ENCODE measurements at regions not wholly inside any gene's neighbourhood (a gene's known extent, or its start where the extent isn't known, plus 50 kb on each side); places are given as distances from the start of the nearest gene placed in this dataset.

DNA sequence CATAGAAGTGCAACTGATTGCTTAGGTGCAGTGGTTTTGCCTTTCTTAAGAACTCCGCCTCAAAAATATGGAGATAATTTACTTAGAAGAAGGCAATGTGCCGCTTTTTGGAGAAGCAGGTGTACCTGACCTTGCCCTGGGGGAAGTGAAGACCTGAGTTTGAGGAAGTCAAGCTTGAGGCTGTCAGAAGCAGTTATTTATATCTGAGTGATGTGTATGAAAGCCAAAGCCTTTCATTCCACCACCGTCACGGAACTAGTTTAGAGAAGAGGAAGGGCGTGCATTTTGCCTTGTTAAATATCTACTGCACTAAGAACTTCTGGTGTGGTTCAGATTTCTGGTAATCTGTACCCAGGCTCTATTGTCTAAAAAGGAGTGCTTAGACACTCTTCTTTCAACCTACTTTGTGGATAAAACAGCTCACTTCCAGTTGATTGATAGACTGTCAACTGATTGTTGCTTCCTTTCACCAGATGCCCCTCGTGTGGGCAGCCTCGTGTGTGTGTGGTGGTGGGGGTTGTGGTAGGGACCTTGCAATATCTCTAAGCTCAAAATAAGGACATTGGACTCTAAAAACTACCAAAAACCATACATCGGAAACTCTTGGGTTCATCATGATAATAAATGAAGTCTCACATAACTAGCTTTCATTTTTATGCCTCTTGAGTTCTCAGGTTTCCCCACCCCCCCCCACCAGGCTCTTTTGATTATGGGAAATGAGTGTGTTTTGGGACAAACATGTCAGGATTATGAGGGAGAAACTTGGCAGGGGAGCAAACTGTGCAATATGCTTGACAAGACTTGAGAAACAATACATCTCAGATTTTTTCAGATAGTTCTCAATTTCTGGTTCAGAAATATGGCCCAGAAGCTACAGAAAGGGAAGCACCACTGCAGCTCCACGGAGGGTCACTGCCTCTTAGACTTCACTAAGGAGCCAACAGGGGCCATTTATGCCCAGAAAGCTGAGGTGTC, 78.6 kb downstream of the ARF6 start:
- DNase-seq (ENCODE audit: low spot score): no peak

DNA sequence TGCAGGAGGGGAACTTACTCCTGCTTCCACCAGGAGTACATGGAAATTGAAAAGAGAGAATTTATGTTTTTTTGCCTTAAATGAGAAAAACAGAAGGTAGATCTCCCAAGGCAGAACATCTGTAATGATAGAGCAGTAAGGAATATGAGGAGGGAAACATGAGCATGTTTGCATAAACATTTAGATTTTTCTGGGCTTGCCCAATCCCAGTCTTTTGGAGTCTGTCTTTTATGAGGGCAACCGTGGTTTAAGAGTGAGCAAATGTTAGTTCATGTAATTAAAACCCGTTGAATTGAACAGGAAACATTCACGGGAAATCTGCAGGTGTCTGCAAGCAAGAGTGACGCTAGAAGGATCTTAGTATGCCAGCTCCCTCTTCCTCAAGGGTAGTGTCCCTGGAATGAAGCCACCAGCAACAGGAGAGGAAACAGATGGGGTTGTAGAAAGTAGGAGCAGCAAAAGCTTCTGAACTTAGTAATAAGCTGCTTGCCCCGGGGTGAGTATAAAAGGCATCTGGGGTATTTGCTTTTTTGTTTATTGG, 79.3 kb downstream of the ARF6 start:
- no peak for DNase-seq (ENCODE audit: low spot score)

DNA sequence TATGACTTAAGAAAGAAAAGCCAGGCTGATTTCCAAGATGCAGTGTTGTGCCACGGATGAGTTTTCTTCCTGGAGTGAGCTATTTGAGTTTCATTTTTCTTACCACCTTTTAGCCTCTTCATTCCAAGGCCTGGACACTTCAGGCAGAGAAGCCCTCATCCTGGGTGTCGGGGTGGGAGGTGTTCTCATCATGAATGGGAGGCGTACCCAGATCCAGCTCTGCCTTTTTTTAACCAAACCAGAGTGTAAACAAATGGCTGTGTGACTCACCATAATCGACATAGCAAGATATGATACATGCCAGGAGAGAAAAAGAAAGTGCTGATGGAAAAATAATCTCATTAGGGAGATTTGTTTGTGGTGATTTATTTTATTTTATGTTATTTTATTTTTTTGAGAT, 79.9 kb downstream of the ARF6 start:
- peak; percentile 52 for DNase-seq (ENCODE audit: low spot score)

DNA sequence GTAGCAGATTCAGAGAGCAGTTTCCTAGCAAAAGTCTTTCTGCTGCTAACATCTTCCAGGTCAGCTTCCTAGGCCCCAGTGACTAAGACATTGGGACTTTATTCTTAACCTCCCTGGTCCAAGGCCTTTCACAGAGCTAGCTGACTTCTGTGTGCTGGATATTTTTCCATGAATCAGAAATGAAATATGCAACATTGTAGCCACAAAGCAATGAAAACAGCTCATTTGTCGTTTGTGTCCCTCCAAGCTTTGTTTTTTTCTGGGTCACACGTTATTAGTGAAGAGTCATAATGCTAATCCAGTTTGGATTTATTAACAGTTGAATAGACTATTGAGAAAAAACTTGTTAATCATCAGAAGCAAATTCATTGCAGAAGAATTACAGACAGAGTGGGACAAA, 82.4 kb downstream of the ARF6 start:
- DNase-seq (ENCODE audit: low spot score): peak; percentile 57

DNA sequence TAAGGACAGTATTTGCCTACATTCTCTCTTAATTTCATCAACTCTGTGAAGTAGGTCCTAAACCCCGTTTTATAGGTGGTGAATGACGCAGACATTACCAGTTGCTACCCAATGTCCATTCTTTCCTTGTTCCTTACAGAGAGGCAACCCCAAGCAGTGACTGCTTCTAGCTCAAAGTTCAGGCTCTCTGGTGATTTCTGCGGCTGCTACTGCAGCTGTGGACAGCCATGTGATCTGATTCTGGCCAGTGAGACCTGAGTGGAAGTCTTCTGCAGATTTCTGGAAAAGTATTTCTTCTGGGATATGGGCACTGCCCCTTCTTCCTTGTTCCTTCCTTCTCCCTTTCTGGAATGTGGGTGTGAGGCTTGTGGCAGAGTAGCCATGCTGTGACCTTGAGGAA, 82.9 kb downstream of the ARF6 start:
- no peak for DNase-seq (ENCODE audit: low spot score)

DNA sequence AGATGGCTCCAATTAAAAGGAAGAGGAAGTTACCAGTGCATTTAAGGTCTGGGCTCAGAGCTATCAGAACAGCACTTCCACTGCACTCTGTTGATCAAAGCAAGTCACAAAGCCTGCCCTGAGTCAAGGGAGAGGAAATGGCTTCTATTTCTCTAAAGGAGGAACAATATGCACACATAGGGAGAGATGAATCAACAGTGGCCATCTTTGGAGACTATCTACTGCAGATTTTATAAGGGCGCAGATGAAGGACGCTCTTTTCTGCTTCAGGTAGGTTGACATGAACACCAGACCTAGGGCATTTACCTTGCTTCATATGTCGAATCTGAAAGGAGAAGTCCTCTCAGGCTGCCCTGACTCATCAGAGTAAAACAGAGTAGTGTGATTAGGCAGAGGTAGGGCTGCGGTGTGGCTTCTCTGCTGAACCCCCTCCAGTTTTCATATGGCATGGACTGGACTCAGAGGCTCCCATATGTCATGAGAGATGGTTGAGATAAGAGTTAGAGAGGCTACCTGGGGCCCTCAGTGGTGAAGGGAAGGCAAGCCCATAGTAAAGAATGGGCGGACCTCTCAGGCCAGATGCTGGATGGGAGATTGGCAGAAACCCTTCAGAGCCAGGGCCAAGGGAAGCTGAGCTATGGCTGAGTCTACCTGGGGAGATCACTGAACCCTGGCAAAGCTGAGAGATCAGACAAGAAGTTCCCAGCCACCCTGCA, 84.4 kb downstream of the ARF6 start:
- DNase-seq (ENCODE audit: low spot score): no peak

DNA sequence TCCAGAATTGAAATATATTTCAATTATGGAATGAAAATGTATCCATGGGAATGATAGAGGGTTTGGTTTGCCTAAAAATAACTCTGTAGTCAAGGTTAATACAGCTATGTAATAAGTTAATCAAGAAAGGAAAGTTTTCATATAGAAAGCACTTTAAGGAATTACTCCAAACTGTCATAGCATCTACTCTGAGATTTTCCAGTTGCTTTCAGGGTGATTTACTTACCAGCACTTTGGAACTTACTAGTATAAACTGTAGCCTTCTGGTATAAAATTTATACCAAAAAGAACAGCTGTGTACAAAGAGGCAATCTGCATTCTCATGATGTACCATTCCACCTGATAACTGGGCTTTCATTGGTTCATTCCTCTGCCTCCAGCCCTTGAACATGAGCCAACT, 87.1 kb downstream of the ARF6 start:
- no peak for DNase-seq (ENCODE audit: low spot score)

DNA sequence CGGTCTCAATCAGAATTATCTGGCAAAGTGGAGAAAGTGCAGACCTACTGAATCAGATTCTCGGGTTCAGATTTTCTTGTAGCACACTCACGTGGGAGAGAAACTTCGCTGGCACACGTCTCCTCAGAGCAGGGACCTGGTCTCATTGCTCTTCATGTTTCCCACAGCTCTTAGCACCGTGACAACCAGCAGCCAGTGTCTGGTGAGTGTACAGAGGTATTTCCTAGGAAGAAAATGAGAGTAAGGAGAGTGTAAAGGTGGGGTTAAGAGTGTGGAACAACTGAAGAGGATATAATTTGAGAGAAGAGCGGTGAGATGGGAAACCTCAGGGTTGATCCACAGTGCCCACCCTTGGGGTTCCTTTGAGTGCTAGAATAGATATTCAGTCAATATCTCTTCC, 89.2 kb downstream of the ARF6 start:
- DNase-seq (ENCODE audit: low spot score): no peak

DNA sequence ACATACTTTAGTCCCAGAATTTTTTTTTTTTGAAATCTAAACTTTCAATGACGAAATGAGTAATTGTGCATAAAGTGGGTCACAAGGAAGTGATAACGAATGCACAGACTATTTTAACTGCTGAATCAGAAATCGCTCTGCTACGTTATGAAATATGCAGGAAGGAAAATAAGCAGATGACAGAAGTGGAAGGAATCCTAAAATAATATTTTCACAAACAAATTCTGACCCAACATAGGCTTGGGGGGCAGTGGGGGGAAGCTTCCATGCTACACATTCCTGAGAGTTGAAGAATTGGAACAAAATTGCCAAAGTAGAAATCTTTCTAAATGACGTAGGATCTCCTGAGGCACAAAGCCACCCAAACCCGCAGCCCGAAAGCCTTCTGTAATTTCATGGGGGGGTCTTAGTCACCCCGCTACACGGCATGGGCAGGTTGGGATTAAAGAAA, 89.6 kb downstream of the ARF6 start:
- no peak for DNase-seq (ENCODE audit: low spot score)

DNA sequence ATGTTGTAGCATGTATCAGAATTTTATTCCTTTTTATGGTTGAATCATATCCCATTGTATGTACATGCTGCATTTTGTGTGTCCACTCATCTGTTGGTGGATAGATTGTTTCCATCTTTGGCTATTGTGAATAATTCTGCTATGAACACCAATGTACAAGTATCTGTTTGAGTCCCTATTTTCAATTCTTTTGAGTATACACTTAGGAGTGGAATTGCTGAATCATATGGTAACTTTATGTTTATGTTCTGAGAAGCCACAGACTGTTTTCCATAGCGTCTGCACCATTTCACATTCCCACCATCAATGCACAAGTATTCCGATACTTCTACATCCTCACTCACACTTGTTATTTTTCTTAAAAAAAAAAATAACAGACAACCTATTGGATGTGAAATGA, 91.5 kb downstream of the ARF6 start:
- no peak for DNase-seq (ENCODE audit: low spot score)

DNA sequence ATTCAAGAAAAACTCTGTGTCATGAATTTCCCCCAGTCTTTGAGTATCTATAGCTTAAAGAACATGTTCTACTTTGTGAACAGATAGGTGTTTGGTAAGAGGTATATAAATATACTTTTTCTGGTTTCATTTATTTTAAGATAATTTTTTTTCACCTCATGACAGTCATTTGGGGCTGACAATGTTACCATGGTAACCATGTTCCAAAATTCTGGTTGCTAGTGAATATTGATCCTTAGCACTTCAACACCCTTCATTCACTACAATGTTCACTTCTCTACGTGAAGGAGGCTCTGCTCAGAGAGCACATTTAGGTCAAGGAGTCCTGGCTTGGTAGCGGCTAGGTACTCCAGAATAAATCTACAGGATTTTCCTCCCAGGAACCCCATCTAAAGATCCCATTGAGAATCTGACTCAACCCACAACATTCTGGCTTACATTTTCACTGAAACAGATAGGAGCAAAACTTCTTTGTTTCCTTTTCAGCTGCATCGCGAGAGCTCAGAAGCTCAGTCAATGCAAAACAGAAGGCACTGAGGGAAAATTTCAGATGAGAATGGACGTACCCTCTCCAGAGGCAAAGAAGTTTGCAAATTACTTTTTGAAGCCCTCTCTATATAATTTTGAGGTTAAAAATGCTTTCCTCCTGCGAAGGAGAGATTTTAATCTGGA, 93.6 kb downstream of the ARF6 start:
- no peak for DNase-seq (ENCODE audit: low spot score)

DNA sequence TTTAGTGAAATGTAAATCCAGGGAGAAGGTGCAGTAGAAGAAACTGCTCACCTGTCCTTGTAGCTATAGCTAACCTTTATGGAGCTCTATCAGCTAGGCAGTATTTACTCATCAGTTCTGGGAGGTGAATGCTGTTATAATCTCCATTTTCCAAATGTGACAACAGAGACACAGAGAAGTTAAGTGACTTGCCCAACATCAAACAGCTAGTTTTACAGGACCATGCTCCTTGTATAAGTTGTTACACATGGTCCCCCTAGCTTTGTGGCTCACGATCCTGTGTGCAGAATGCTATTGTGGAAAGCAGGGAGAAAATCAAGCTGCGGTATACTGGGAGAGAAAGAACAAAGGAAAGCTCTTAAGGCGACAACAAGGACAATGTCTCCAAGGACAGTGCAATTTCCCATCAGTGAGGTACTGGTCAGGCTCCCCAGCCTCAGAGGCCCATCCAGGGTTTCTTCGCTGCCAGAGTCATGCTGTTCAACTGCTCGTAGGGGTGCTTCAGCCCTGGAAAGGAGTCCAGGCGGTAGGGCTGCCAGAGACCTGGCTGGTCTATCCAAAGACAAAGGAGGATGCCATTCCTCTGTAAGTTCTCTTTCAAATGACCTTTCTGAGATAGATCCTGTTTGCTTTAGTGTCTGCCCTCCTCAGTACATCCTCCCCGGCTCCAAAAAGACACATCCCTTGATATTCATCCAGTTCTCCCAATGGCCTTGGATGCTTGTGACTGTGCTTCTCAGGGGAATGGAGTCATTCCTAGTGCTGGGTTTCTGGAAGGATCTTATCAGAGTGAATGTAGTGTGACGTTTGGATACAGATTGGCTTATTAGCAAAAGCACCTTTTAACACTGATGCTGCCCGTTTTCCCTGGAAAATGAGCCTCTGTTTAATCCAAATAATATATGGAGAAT, 95.5 kb downstream of the ARF6 start:
- DNase-seq (ENCODE audit: low spot score): no peak

DNA sequence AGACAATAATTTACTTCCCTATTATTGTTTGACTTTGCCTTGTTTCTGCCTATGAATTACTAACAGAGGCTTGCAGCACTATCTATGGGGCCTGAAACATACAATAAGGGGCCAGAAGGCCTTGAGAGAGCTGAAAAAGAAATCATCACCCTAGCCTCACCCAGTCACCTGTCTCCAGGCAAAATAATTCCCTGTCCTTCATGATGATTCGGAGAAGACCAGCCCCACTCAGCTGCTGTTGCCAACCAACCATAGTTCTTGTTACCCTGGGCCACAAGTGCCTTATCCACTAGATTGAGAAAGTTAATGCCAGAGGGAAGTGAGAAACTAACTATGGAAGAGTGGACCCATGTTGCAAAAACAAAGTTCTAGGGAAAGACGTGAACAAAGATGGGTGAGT, 97.1 kb downstream of the ARF6 start:
- DNase-seq (ENCODE audit: low spot score): no peak

DNA sequence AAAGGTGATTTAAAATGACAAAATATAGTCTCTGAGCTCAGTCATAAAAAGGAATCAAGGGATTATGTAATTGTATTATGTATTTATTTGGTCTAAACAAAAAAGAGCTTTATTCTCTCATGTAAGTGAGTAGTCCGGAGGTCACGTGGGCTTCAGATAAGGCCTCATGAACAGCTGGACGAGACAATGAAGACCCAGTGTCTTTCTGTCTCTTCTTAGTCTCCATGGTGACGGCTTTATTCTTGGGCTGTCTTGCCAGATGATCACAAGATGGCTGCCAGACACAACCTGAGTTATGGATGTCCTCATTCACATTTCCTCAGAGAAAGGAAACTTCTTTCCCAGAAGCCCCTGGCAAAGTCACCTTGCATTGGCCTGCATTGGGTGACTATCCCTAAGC, 98.6 kb downstream of the ARF6 start:
- no peak for DNase-seq (ENCODE audit: low spot score)

DNA sequence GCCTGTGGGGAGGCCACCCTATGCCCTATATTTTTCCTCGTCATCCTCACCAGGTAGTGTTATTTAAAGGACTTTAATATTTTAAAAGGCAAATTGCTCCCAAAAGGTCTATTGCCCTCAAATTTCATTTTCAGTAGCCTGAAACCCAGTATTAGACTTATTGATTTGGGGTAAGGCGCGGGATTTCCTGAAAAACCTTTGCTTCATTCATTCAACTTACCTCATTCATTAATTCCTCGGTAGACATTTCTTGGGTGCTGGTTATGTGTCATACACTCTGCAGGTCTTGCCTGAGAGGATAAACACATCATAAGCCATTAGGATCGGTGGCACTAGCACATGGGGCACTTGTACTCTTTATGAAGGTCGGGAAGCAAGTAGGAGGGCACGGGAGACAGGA, 99.2 kb downstream of the ARF6 start:
- DNase-seq (ENCODE audit: low spot score): no peak

DNA sequence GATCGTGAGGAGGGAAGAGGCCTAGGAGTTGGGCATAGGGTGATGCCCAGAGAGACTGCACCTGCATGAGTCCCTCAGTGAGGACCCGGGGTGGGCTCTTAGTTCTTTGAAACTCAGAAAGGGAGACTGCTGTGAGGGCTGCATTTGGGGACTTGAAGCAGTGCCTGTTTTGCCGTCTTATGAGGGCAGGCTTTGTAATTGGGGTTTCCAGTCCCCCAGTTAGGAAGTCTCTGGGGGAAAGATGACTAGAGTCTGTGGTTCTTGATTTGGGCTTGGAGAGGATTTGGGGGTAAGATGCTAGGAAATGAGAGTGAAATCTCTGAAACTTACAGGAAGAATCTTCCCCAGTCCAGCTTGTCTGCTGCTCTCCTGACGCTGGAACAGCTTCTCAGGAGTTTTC, 99.6 kb downstream of the ARF6 start:
- DNase-seq (ENCODE audit: low spot score): no peak

DNA sequence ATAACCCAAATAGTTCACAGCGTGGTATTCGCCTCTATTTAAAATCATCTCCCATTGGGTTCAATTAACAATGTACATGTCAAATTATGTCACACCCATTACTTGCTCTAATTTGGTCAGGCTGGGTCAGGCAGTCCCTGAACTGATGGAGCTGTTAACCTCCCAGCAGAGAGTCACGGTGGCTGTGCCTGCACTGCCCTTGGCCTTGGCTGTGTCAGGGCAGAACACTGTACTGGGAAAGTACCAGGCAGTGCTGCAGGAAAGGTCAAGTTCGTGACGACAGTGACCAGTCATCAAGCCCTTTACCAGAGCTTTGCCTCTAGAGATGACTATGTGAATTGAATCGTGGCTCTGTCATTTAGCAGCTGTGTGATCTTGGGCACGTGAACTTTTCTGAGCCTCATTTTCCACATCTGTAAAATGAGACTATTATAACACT, 100.0 kb downstream of the ARF6 start:
- peak; percentile 75 for DNase-seq (ENCODE audit: low spot score)

DNA sequence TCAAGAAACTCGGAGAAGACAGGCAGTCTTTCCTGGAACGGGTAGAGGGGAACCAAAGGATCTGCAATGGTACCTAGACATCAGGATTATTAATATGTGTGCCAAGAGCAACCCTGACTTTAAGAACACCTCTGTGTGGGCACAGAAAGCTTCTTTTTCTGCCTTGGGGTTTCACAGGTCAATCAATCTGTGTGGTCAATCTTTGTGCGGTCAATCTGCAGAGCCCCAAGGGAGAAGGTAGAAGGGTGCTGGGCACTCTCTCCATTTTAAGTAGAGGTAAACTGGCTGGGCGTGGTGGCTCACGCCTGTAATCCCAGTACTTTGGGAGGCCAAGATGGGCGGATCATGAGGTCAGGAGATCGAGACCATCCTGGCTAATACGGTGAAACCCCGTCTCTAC, 100.7 kb downstream of the ARF6 start:
- DNase-seq (ENCODE audit: low spot score): no peak

DNA sequence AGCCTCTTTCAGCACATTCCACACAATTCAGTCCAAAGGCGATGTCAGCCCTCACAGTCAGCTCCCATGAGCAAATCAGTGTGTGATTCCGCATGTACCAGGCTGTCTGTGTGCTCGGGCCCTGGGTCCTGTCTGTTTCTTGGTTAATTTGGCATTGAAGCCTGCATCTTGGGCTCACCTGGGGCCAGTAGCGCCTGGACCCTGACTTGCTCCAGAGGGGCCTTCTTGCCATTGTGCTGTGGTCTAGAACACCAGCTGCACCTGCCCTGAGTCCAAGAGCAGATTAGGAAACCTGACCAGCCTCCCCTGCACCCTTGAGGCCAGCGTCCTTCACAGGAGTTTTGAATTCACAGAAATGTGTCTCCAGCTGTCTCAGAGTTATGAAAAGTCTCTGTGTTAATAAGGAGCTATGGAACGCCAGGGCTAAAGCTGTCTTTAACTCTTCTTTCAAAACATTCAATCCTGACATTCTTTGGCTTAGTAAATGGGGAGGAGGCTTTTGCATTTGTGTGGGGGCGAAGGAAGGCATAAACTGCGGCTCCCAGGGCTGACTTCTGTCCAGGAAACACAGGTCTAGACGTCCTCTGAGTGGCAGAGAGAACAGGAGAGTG, 102.2 kb downstream of the ARF6 start:
- no peak for DNase-seq (ENCODE audit: low spot score)

DNA sequence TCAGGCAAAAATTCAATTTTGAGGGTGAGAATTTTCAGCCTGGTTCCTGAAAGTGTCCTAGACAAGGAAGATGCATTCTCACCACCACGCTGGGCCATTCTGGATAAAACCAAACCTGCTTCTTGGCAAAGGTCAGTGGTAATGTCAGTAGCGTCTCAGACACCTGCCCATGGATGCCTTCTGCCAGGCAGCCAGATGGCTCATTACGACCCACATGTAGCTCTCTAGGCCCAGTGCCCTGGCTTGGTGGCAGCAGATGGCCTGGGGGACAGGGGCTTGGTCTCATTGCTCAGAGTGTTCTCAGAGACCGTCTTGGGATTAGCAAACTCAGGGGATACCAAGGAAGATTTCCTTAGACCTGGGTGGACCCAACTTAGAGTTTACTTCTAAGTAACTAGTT, 105.1 kb downstream of the ARF6 start:
- DNase-seq (ENCODE audit: low spot score): no peak

All from RKO (cell line).